ENCODE measurements at regions not wholly inside any gene's neighbourhood (a gene's known extent, or its start where the extent isn't known, plus 50 kb on each side); places are given as distances from the start of the nearest gene placed in this dataset.
"Not testable (repeated sequence)": the region's sequence is repeated elsewhere in the genome, so short reads cannot be mapped to it uniquely, and the experiment has no call there.

GRCh38 chr3:127033171-127033570, 50.3 kb downstream of the PLXNA1 start:
- DNase-seq, result no peak

DNA sequence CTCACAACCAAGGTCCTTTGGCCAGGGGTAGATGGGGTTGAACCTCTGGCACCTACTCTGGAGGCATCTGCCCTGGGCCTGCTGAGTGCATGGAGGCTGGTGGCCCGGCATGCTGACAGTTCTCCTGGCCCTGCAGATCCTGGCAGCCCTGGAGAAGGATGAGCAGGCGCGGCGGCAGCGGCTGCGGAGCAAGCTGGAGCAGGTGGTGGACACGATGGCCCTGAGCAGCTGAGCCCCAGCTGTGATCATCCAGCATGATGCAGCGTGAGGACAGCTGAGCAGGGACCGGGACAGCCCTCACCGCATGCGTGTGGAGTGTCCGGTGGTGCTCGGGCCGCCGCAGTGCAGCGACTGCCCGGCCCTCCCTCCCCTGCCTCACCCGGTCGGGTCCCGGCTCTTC, 50.9 kb downstream of the PLXNA1 start:
- no peak for DNase-seq

DNA sequence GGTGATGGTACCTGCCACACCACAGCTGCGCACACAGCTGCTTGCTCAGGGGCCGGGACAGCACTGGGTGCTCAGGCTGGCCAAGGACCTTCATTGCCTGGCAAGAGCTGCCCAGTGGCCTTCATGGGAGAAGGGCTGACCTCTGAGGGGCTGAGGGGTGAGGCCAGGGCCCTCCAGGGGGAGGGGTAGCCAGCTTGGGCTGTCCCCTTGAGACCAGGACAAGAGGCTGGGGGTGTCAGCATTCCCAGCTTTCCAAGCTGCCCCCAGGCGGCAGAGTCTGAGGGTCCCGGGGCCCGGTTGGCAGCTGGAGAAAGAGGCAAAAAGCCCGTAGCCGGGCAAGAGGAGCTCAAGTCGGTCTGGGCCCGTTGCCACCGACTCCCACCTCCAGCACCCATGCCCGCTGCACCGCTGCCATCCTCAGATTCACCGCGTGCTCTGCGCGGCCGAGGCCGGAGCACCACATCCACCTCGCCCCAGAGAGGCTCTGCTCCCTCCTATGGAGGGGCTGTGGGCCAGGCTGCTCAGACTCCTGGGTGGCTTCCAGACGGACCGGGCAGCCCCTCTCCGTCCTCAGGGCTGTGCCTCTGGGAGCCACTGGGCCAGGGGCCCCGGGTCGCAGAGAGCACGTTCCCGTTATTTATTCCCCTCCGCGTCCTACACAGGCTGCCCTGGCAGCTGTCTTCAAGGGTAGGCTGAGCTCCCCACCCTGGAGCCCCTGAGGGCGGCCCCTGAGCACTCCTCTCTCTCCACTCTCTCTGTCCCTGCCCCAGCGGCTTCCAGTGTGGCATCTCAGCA, 51.5 kb downstream of the PLXNA1 start:
- DNase-seq, result no peak

- DNase-seq, result no peak
Measured at GRCh38 chr3:127034990-127035652, 52.2 kb downstream of the PLXNA1 start.

- peak; percentile 84 for DNase-seq
Measured at GRCh38 chr3:127035677-127036076, 52.8 kb downstream of the PLXNA1 start.

GRCh38 chr3:127036209-127037020, 53.5 kb downstream of the PLXNA1 start:
- DNase-seq, result no peak

DNA sequence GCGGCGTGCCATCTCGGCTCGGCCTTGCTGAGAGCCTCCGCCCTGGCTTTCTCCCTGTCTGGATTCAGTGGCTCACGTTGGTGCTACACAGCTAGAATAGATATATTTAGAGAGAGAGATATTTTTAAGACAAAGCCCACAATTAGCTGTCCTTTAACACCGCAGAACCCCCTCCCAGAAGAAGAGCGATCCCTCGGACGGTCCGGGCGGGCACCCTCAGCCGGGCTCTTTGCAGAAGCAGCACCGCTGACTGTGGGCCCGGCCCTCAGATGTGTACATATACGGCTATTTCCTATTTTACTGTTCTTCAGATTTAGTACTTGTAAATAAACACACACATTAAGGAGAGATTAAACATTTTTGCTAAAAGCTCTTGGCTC, 54.1 kb downstream of the PLXNA1 start:
- no peak for DNase-seq

DNA sequence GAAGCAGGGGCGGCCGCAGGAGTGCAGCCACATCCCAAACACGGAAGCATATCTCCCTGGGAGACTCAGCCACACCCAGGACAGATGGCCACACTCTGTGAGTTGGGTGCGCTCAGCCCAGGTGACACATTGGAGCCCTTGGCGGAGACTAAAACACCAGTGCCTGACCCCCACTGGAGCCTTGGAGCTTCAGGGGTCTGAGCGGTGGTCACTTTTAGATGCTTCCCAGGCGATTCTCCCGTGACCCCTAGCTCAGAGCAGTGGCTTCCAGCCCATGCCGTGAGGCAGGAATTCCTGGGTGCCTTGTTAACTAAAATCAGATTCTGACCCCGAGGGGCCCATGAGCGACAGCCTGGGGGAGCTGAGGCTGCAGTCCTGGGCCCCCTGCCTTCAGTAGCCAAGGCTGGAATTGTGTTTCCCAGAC, 54.5 kb downstream of the PLXNA1 start:
- DNase-seq, result no peak

DNA sequence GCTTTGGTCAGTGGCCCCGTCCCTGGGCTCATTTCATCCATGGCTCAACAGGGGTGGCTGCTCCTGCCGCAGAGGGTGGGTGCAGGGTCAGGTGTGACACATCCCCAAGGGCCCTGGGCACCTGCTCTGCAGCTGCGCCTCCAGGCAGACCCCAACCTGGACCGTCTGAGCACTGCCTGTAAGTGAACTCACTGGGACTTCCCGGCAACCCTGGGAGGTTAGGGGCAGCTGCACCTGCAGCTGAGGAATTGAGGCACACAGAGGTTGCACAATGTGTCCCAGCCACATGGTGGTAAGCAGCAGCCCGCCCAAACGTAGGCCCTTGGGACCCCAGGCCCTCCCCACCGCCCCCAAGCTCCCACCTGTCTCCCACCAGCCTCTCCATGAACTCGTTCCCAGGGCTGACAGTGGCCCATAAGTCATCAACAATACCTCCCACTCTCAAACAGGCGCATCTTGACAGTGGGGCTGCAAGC, 55.1 kb downstream of the PLXNA1 start:
- no peak for DNase-seq

DNA sequence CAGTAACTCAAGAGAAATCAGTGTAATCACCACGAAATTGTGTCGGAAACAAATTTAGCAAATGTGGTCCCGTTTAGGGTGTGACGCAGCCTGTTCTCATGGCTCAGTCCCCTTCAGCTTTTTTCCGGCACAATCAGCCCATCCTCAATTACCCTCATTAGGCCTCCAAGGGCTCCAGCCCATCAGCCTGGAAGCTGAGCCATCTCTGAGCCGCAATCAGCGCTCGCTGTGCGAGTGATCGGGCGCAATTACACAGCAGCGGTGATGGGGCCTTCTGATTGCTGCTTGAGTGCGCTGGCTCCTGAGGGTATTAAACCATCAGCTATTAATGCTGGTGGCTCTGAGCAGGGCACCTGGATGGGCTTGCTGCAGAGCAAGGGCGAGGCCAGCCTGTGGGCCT, 55.6 kb downstream of the PLXNA1 start:
- DNase-seq, result no peak

DNA sequence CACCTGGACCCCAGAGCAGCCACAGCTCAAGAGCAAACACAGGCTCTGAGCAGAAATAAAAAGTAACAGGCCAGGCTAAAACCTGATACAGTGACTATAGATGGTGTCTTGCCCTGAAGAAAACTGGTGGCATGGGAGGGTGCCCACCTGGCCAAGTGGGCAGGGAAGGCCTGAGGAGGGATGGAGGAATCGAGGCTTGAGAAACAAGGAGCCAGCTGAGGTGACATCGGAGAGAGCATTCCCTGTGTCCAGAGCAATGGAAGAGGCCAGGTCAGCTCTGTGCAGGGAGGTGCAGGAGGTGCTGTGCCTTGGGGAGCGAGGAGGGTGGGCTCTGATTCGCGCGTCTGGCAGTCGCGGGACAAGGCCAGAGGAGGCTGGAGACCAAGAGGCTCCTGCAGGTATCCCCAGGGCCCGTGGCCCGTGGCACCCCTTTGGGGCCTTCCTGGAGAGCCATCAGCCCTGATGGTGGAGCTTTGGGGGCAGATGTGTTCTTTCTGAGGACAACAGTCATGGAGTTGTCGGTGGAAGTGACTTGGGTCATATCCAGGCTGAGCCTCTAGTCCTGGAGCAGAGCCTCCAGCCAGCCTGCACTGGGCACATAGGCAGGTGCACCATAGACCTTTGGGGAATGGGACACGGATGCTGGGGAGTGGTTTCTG, 56.1 kb downstream of the PLXNA1 start:
- DNase-seq, result no peak

GRCh38 chr3:127039719-127040118, 56.8 kb downstream of the PLXNA1 start:
- no peak for DNase-seq

DNA sequence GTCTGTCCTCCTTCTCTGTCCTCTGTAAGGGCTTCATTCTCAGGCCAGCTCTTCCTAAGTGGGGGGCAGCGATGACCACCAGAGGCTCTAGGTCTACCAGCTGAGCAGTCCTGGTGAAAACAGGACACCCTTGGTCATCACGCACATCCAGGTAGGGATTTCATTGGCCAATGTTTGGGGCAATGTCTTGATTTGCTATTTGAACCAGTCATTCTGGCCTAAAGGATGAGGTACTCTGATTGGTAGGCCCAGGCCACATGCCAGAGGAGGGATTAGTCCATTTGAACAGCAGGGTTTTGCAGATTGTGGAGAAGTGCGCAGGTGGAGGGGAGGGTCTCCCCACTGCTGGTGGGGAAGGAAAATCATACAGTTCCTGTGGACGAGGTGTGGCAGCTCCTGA, 57.3 kb downstream of the PLXNA1 start:
- DNase-seq, result no peak

- no peak for DNase-seq
Measured at GRCh38 chr3:127041264-127041820, 58.4 kb downstream of the PLXNA1 start.

DNA sequence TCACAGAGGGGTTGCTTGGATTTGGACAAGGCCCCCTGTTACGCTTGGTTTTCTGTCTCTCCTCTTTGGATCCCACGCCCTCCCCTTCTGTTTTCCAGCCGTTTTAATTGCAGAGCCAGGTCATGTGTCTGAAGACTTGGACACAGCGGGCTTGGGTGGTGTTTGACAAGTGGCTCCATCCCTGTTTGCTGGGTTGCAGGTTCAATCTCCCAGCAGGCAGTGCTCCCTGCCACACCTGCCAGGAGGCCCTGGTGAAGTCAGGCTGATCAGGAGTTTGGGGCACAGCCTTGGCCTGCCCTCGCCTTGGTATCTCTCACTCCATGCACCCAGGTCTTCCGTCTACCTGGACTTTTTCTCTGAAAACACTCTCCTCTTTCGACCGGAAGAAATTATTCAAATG, 59.0 kb downstream of the PLXNA1 start:
- no peak for DNase-seq

- no peak for DNase-seq
Measured at GRCh38 chr3:127042634-127043033, 59.7 kb downstream of the PLXNA1 start.

GRCh38 chr3:127043041-127043641, 60.2 kb downstream of the PLXNA1 start:
- no peak for DNase-seq

GRCh38 chr3:127043731-127044510, 61.0 kb downstream of the PLXNA1 start:
- no peak for DNase-seq

DNA sequence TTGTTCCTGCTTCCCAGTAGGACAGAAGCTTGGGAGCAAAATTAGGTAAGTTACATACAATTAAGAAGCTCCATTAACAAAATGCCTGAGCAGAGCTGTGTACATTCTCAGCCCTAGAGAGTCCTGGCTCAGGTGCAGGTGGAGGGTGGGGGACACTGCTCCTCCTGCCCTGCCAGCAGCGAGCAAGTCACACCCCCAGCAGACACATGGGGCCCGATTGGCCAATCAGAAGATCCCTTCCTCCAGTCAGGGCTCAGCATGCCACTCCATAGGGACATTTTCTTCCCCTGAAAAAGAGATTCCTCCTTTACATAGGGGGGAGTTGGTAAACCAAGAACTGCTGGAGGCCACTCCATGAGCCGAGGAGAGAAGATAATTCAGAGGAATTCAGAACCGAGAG, 62.1 kb downstream of the PLXNA1 start:
- DNase-seq, result no peak

GRCh38 chr3:127045435-127046045, 62.6 kb downstream of the PLXNA1 start:
- DNase-seq, result no peak

DNA sequence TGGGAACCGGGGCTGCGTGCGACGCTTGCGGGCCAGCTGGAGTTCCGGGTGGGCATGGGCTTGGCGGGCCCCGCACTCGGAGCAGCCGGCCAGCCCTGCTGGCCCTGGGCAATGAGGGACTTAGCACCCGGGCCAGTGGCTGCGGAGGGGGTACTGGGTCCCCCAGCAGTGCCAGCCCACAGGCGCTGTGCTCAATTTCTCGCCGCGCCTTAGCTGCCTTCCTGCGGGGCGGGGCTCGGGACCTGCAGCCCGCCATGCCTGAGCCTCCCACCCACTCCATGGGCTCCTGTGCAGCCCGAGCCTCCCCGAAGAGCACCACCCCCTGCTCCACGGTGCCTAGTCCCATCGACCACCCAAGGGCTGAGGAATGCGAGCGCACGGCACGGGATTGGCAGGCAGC, 63.8 kb downstream of the PLXNA1 start:
- not testable (repeated sequence) for DNase-seq

Measured in suppressor macrophage treated with lipopolysaccharide for 4 hours (primary cell).